ENCODE measurements at regions not wholly inside any gene's neighbourhood (a gene's known extent, or its start where the extent isn't known, plus 50 kb on each side); places are given as distances from the start of the nearest gene placed in this dataset.

DNA sequence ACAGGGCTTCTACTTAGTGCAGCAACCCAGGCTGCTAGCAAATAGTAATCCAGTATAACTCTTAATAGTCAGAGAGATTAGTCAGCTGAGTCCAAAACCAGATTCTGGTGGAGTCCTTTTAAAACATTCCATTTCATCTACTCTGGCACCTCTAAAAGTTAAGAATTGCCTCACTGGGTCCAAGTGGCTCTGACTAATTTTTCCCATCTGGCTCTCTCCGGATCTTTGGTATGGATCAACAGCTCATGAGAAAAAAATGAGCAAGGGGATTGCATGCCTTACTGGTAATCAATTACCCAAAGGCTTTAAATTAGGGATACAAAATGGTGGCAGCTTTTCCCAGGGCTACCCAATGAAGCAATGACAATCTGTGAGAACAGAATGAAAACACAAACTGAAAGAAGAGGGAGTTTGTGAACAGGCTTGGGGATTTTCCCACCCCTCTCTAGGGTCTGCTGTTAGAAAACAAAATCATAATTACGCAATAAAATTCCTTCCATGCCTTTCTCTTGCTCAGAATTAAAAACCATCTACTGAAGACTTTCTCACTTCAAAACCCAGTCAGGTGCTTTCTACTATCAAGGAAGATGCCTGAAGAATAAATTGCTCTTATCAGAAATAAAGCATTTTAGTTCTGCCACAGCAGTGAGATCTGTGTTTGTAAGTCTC lies 84.6 kb upstream of the PMFBP1 start:
- TF ChIP-seq, protein P1, sequence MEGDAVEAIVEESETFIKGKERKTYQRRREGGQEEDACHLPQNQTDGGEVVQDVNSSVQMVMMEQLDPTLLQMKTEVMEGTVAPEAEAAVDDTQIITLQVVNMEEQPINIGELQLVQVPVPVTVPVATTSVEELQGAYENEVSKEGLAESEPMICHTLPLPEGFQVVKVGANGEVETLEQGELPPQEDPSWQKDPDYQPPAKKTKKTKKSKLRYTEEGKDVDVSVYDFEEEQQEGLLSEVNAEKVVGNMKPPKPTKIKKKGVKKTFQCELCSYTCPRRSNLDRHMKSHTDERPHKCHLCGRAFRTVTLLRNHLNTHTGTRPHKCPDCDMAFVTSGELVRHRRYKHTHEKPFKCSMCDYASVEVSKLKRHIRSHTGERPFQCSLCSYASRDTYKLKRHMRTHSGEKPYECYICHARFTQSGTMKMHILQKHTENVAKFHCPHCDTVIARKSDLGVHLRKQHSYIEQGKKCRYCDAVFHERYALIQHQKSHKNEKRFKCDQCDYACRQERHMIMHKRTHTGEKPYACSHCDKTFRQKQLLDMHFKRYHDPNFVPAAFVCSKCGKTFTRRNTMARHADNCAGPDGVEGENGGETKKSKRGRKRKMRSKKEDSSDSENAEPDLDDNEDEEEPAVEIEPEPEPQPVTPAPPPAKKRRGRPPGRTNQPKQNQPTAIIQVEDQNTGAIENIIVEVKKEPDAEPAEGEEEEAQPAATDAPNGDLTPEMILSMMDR (tag by site-specific recombination; IDR thresholded peaks at IDR 0.05) = no peak
- TF ChIP-seq ZNF132 (tag by site-specific recombination; IDR thresholded peaks at IDR 0.05; ENCODE audit: borderline replicate concordance) = no peak
- no peak for TF ChIP-seq ZFHX2 (tag by site-specific recombination; conservative IDR thresholded peaks at IDR 0.05)
- TF ChIP-seq ZNF510 (tag by site-specific recombination; IDR thresholded peaks at IDR 0.05; ENCODE audit: insufficient replicate concordance) = no peak
- no peak for TF ChIP-seq TCF7L2 (IDR thresholded peaks at IDR 0.05; ENCODE audit: borderline replicate concordance, low read depth, low read length)
- TF ChIP-seq KLF16 (tag by site-specific recombination; IDR thresholded peaks at IDR 0.05) = no peak
